HG03460 (cell line): ENCODE measurements at regions not wholly inside any gene's neighbourhood (a gene's known extent, or its start where the extent isn't known, plus 50 kb on each side); places are given as distances from the start of the nearest gene placed in this dataset.
"Not testable (repeated sequence)": the region's sequence is repeated elsewhere in the genome, so short reads cannot be mapped to it uniquely, and the experiment has no call there.

Source experiments
- ATAC-seq: cut with Tn5 transposase; IDR thresholded peaks from one replicate; pipeline ENCODE4 v1.9.1; 2021; ENCODE audit not compliant: unreplicated experiment

DNA sequence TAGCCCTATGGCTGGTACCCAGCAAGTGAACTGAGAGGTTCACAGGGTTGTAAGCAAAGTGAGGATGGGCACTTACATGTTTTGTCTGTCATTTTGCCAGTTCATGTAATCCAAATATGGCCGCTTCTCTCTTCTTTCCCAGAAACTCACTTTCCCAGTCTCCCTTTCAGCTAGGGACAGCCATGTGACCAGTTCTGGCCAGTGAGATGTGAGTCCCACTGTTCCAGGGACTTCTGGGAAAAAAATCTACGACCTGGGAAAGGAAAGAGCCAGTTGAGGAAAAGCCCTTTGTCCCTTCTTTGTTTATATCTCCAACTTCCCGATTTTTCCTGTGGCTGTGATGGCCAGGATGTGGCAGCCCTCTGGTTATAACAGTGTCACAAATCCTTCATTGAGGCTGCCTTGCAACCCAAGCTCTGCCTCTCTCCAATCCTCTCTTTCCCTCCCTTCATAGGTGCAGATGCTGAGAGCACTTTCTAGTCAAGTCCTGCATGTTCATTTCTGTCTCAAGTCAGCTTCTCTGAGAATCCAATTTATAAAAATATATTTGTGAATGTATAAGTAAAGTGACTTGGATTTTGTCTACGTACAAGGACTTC lies 148.6 kb upstream of the ZFP64 start:
- no peak for ATAC-seq

DNA sequence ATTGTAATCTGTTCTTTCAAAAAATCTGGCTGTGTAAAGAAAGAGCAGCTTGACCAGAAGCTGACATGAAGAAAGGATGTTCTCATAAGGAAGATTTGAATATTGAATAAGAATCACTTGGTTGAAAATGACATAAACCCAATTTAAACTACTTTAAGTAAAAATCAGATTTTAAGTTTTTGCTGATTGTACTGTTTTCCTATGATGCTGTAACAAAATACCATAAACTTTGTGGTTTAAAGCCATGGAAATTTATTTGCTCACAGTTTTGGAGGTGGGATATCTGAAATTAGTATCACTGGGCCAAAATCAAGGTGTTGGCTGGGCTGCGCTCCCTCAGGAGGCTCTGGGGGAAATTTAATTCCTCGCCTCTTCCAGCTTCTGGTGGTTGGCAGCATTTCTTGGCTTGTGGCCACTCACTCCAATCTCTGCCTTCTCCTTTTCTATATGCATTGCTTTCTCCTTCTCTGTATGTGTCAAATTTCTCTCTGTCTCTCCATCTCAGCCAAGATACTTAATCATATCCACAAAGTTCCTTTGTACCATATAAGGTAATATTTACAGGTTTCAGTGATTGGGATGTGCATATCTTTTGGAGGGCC lies 141.2 kb upstream of the ZFP64 start:
- ATAC-seq: no peak

DNA sequence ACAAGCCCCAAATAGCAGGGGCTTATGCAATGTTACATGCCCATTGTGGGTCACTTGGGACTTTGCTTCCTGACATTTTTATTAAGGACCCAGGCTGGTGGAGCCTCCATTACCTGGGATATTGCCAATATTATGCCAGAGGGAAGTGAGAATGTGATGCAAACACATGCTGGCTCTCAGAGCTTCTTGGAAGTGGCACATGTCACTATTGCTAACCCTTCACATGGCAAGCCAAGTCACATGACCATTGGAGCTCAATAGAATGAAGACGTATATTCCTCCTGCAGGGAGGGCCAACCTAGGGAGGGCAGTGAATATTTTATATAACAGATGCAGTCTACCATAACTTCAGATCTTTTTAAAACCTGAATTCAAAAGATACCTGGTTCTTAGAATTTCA lies 140.7 kb upstream of the ZFP64 start:
- no peak for ATAC-seq

DNA sequence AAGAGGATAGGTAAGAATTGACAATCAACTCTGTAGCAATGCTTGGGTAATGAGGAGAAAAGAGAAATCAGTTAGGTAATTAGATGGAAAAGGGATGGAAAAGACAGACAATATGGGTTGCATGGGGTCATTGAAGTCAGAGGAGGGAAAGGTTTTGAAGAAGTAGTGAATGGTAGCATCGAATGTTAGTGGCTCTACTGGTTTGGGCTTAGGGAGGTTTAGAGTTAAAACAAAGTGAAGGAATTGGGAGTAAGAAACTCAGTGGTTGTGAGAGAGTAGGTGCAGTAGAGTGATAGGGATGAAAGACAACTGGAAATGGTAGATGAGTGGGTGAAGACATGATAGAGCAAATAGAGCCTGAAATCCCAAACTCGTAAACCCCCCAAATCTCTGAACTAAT lies 140.1 kb upstream of the ZFP64 start:
- no peak for ATAC-seq

DNA sequence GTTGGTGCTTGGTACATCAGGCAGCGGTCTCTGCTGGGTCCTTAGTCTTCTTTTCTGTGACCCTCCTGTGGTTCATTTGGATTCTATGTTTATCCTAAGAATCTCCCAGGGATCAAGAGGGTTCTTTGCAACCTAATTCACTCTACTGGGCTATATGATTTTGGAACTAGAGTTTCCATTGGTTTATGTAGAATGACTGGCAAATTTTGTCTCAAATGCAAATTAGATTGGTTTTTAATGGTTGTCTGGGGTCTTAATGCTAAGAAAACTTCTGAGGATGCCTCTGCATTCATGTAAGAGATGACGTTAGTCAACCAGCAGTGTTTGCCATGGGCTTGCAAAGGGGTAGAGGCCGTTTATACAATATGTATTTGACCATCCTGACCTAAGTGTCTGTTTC lies 129.8 kb upstream of the ZFP64 start:
- ATAC-seq: no peak

DNA sequence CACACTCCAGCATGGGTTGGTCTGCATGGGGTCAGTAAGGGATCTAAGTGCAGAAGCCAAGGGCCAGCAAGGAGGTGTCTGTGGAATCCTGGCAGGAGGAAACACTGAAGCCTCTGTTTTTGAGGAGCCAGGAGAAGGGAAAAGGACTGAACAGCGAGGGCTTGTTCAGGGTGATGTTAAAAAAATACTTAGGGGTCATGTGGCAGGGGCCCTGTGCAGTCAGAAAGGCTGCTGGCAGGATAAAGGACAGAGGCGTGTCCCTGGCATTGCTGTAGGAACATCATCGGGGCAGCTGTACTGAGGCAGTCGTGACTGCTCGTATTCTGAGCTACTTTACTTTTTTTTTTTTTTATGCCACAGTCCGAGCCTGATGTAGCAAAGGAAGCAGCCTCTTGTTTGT lies 127.1 kb upstream of the ZFP64 start:
- ATAC-seq: no peak

DNA sequence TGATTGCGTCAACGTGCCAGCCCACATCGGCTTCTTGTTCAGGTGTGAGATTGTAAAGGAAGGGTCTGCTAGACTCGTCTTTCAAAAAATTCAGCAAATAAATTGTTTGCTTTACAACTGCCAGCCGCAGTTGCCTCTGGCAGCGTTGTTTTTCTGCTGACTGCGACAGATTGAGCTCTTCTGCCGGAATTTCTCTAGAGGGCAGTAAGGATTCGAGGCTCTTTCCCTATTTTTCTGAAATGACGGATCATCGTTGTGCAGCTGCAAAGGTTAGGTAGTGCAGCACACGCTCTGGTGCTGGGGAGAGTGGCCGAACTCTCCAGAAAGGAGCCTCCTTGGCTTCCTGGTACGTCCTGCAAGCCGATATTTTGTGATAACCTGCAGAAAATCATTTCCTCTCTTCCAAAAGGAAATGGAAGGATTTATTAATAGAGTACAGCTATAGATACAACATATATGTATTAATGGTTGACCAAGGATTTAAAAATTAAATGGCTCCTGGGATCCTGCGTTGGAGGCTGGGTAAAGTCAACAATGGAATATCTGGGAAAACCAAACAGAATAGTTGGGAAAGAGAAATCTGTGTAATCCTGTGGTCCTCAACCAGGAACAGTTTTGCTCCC lies 121.9 kb upstream of the ZFP64 start:
- no peak for ATAC-seq

DNA sequence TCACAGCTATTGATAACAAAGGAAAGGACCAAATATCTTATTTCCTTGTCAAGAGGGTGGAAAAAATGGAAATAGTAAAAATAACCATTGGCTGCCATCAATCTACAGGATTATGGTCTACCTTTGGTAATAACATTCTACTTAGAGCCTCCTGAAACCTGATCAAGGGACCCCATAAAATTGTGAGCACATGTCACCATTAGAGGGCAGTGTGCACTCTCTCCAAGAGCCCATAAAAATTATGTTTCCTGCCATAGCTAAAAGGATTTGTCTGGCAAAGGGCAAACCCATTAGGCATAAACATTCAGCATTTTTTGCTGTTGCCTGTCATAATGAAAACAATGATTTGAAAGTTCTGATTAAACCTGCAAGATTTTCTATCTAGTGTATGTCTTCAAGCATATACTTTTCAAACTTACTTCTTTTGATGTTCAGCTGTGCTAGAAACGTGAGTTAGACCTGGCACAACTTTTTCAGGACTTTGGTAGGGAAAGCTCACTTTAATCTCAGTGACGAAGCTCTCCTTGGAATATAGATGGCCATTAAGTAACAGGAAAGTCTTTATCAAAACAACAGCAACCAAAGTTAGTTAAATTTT lies 120.7 kb upstream of the ZFP64 start:
- ATAC-seq: no peak

DNA sequence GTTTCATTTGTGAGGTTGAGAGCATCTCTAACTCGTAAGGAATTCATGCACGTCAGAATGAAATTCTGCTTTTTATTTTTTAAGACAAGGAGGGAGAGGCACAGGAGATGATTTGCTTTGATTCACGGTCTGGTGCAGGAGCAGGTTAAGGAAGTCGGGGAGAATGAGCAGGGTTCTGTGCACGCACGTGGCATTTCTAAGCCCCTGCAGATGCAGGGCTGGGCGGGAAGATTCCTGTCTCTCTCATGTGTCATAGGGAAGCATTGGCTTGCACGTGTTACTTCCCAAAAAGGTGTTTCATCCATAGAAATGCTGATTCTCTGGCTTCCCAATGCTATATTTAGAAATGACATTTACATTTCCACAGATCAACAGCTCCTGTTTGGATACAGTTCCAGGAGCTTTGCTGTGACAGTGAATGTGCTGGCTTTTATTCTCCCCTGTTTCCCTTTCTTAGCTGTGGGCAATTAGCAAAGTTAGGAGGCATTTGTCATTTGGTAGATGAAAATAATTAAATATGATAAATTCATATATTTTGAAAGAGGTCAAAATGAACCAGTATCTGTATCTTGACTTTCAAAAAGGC lies 119.7 kb upstream of the ZFP64 start:
- ATAC-seq: no peak

DNA sequence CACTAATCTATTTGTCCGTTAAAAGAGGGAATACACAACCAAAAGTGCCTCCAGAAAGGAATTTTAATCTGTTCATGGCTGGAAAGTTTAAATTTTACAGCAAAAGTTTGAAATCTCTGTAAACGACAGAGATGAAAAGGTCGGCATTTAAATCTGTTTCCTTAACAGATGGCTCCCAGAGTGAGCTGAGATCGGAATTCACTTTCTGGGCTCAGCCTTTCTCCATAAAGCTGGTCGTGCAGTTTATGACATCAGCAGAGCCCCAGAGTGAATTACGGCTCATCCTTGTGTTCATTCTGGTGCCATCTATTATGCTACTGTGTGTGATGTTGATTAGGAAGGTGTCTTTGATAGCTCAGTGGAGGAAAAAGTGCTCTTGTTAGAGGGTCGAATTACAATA lies 117.6 kb upstream of the ZFP64 start:
- no peak for ATAC-seq

DNA sequence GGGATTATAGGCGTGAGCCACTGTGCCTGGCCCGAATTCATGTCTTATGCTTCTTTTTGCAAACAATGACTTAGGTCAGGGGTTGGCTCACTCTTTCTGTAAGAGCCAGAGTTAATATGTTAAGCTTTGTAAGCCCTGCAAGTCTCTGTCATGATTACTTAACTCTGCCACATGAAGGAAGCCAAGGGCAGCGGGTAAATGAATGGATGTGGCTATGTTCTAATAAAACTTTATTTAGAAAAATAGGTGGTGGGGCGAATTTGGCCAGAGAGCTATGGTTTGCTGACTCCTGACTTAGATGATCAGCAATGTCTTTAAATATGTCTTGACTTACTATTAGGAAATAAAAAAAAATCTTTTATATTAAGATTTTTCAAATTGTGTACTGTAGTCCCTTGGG lies 114.9 kb upstream of the ZFP64 start:
- no peak for ATAC-seq

DNA sequence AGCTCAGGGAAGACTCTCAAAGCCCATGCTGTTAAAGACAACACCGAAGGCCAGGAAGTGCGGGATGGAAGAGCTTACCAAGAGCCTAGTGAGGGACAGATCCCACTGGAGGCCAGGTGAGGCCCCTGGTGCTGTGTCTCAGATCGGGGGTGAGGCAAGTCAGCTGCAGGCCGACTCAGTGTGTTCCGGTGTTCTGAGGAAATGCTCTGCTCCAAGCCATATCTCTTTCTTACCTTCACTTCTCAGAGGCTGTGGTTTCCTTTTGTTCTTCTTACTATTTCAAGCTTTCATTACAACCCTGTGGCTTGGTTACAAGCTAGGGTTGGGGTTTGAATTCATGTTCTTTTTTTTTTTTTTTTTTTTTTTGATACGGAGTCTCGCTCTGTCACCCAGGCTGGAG lies 114.3 kb upstream of the ZFP64 start:
- no peak for ATAC-seq

DNA sequence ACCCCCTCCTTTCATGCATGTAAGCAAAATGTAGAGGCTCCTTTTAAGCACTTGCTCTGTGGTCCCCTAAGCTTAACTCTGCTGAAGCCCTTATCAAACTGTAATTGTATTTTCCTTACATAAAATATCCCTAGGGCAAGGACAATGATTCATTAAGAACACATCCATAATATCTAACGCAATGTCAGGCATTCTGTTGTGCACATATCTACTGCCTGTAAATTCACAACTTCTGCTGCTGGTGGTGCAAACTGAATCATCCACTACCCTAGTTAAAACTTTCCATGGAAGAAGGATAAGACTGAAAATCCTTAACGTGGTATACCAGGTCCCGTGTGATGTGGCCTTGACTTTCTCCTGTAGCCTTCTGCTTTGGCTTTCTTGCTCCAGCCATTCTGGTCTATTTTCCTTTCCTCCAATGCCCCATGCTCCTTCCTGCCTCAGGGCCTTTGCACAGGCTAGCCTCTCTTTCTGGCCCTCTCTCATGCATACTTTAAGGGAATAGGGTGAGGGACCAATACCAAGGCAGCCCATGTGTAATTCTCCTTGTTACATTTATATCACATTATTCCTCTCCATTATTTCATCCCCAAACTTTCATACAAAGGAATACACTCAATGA lies 113.6 kb upstream of the ZFP64 start:
- no peak for ATAC-seq

DNA sequence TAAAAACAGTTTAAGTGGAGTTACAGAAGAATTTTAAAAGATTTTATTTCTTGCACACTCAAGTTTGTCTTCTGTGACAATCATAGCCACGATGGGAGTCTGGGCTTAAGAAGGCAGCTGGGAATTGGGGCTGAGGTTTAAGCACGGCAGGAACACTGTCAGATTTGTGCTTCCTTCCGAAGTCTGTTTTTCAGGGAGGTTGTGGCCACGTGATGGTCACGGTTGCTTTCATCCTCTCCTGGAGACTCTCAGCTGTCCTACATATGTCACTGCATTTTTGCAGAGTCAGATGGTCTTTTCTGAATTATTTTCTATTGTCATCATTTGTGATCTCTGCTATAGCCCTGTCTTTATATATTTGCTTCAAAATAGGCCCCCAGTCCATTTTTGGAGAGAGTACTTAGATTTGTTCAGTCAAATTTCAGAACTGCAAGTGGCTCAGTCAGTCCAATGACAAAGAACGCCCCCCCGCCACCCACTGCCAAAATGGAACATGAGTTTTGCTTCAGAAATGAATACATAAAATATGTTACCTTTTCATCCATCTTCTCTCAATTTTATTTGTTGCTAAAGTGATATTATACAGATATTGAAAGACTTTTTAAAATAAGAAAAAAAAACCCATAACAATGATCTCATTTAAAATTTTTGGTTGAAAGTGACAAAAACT lies 111.8 kb upstream of the ZFP64 start:
- ATAC-seq: no peak

DNA sequence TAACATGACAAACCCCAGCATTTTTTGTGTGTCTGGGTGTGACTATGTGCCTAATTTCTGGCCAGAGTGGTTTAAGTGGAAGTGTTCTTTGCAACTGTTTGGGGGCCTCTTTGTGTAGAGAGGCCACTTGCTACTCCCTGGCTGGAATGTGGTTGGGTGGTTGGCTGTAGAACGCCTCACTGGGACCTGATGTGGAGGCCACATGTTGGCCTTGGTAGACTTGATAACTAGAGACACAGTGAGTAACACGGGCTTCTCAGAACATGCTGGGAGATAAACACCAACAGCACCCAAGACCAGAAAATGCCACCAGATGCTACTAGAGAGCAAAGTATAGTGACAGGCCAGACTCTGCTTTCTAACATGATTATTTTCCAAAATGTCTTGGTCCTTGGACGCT lies 111.2 kb upstream of the ZFP64 start:
- no peak for ATAC-seq

DNA sequence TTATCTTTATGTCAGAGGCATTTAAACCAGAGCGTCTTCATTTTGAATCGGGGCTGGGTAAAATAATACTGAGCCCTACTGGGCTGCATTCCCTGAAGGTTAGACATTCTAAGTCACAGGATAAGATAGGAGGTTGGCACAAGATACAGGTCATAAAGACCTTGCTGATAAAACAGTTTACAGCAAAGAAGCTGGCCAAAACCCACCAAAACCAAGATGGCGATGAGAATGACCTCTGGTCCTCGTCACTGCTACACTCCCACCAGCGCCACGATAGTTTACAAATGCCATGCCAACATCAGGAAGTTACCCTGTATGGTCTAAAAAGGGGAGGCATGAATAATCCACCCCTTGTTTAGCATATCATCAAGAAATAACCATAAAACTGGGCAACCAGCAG lies 110.5 kb upstream of the ZFP64 start:
- ATAC-seq: not testable (repeated sequence)

DNA sequence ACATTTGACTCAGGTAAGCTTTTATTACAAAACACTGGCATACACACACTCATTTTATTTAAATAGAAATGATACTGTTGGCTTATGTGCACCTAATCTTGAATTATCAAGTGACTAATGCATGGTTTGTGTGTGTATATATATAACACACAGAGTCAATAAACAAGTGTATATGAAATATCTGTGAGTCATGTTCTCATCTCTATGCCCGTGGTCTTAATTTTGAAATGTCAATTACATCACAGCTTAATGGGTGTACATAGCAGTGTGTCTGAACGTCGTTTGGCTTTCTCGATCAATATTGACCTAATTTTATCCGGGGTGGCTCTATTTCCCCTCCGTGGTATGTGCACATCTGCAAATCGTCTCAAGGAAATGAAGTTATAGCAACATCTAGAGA lies 104.0 kb upstream of the ZFP64 start:
- ATAC-seq: no peak

DNA sequence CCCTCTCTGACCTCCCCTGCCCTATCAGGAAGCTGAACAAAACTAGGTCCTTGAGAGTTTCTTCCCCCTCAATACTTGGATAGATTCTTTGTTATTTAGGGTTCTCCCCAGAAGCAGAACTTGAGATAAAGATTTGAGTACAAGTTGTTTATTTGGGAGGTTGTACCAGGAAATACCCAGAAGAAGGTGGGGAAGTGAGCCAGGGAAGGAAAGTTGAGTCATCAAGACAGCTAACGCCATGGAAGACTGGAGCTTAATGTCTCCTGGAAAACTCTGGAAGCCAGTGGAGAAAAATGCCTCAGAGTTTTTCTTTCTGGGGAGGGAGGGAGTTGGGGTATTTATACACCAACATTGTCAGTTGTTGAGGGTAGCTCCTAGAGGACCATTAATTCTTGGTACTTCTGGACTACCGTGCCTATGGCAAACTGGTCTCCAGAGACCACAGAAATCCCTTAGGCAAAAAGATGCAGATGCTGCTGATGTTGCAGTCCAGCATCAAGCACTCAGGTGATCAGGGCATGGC lies 102.6 kb upstream of the ZFP64 start:
- ATAC-seq: no peak

DNA sequence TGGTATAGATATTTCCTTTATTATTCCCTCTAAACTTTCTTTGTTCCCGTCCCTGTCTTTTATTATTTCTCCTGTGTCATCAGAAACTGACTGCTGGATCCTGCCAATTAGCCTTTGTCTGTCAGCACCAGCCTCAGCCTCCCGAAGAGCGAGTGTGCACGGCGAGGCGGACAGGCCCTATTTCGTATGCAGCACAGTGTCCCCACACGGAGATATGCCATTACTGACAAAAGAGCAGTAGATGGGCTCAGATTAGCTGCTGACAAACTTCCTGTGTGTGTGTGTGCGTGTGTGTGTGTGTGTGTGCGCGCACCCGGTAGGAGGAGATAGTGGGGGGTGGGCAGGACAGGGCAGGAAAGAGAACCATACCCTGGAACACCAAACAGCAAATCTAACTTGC lies 99.5 kb upstream of the ZFP64 start:
- no peak for ATAC-seq

DNA sequence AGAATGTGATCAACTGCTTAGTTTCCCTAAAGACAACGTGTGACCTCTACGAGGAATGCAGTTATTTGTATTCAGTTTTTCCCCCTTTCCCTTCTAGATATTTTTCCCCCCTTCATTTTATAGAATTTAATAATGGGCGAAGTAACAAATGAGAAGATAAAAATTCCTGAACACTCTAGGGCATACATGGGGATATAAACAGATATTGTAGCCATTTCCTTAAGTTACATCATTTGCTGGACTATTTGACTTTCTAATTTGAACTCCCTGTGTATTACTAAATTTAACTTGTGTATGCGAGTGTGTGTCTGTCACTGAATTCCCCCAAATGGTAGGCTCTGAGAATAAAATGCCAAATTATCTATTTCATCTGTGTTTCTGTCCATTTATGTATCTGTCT lies 99.0 kb upstream of the ZFP64 start:
- no peak for ATAC-seq
